CD14-positive monocyte (primary cell): ENCODE measurements at regions not wholly inside any gene's neighbourhood (a gene's known extent, or its start where the extent isn't known, plus 50 kb on each side); places are given as distances from the start of the nearest gene placed in this dataset.

Experiments
- DNase-seq, 3 donors: peaks; one replicate each; pipeline ENCODE4 v3.0.0-alpha.2; 2011 to 2022
- H2AFZ ChIP-seq: 2 replicates; pipeline ENCODE4 v1.6.0; 2012; ENCODE audit warnings: mild to moderate bottlenecking, low read depth, low read length, inconsistent platforms; ENCODE audit not compliant: insufficient read depth, poor library complexity, severe bottlenecking
- H3K27ac ChIP-seq, 2 donors: 1 replicate in 1 of 2; 2 replicates in 1 of 2; pipeline ENCODE4 v1.5.1; 2012 to 2013; ENCODE audit warnings: low read length in 2 of 2, control low read depth in 1 of 2, inconsistent platforms in 1 of 2, low read depth in 1 of 2, mild to moderate bottlenecking in 1 of 2
- H3K27me3 ChIP-seq, 2 donors: one replicate each; pipeline versions ENCODE4 v1.6.0 to v1.6.1; 2011 to 2013; ENCODE audit warnings: low read length in 2 of 2; ENCODE audit not compliant: control insufficient read depth in 2 of 2, insufficient read depth in 2 of 2
- H3K36me3 ChIP-seq, 2 donors: replicated peaks in 1 of 2; 1 replicate in 1 of 2; 2 replicates in 1 of 2; pipeline versions ENCODE4 v1.5.1 to v1.6.1; 2012 to 2013; ENCODE audit warnings: low read length in 2 of 2, control low read depth in 1 of 2, inconsistent platforms in 1 of 2, mild to moderate bottlenecking in 1 of 2; ENCODE audit not compliant: insufficient read depth in 2 of 2, control insufficient read depth in 1 of 2
- H3K4me1 ChIP-seq, 2 donors: 1 replicate in 1 of 2; 2 replicates in 1 of 2; pipeline versions ENCODE4 v1.5.1 to v1.6.1; 2012 to 2013; ENCODE audit warnings: low read length in 2 of 2, control low read depth in 1 of 2, inconsistent platforms in 1 of 2, mild to moderate bottlenecking in 1 of 2, moderate library complexity in 1 of 2; ENCODE audit not compliant: insufficient read depth in 2 of 2, control insufficient read depth in 1 of 2
- H3K4me2 ChIP-seq: replicated peaks from 2 replicates; pipeline ENCODE3; 2012; ENCODE audit warnings: low read length, moderate library complexity, mild to moderate bottlenecking; ENCODE audit not compliant: poor library complexity, severe bottlenecking; ENCODE audit errors: extremely low read depth
- H3K4me3 ChIP-seq, 3 experiments: fragments of 200-600 bp in 1 of 3; sonication (generic) in 1 of 3; replicated peaks in 1 of 3; 1 replicate in 2 of 3; 2 replicates in 1 of 3; pipeline ENCODE4 v1.5.1; 2011 to 2013; ENCODE audit warnings: low read length in 3 of 3, mild to moderate bottlenecking in 3 of 3, control low read depth in 2 of 3, low read depth in 2 of 3, inconsistent platforms in 1 of 3, moderate library complexity in 1 of 3
- H3K79me2 ChIP-seq: 2 replicates; pipeline ENCODE4 v1.6.0; 2012; ENCODE audit warnings: mild to moderate bottlenecking, control low read depth, inconsistent platforms, low read length, moderate library complexity; ENCODE audit not compliant: insufficient read depth
- H3K9ac ChIP-seq: 2 replicates; pipeline ENCODE4 v1.6.0; 2017; ENCODE audit warnings: low read length, mild to moderate bottlenecking; ENCODE audit not compliant: insufficient read depth, poor library complexity, severe bottlenecking
- H3K9me3 ChIP-seq, 2 donors: replicated peaks in 1 of 2; 1 replicate in 1 of 2; 2 replicates in 1 of 2; pipeline versions ENCODE4 v1.5.1 to v1.6.1; 2012 to 2013; ENCODE audit warnings: low read length in 2 of 2, control low read depth in 1 of 2; ENCODE audit not compliant: control insufficient read depth in 1 of 2, insufficient read depth in 1 of 2
- H4K20me1 ChIP-seq: 2 replicates; pipeline ENCODE4 v1.6.0; 2012; ENCODE audit warnings: mild to moderate bottlenecking, low read length, control low read depth, moderate library complexity; ENCODE audit not compliant: insufficient read depth
- H3K27ac Mint-ChIP-seq, 7 donors: one replicate each; pipeline ENCODE4 v1.8.0; 2020; ENCODE audit warnings: mild to moderate bottlenecking in 7 of 7, mixed read lengths in 7 of 7, moderate library complexity in 6 of 7, inconsistent platforms in 2 of 7
- H3K27me3 Mint-ChIP-seq, 3 donors: one replicate each; pipeline ENCODE4 v1.8.0; 2021 to 2022; ENCODE audit warnings: low read depth in 3 of 3, mild to moderate bottlenecking in 3 of 3, mixed read lengths in 3 of 3, moderate library complexity in 3 of 3, inconsistent platforms in 1 of 3
- H3K36me3 Mint-ChIP-seq, 2 donors: one replicate each; pipeline ENCODE4 v1.8.0; 2020; ENCODE audit warnings: mixed read lengths in 2 of 2, inconsistent platforms in 1 of 2, mild to moderate bottlenecking in 1 of 2
- H3K4me1 Mint-ChIP-seq: one replicate; pipeline ENCODE4 v1.8.0; 2020; ENCODE audit warnings: mild to moderate bottlenecking, mixed read lengths
- H3K4me3 Mint-ChIP-seq, 2 donors: one replicate each; pipeline ENCODE4 v1.8.0; 2020; ENCODE audit warnings: mild to moderate bottlenecking in 2 of 2, mixed read lengths in 2 of 2, moderate library complexity in 1 of 2
- H3K9me3 Mint-ChIP-seq, 7 donors: one replicate each; pipeline ENCODE4 v1.8.0; 2020 to 2022; ENCODE audit warnings: mixed read lengths in 7 of 7, mild to moderate bottlenecking in 6 of 7, moderate library complexity in 6 of 7, inconsistent platforms in 2 of 7
- WGBS: methylation state at CpG from one replicate; pipeline ENCODE4 v1.1.5; 2013; ENCODE audit warnings: missing lambda C conversion rate; ENCODE audit not compliant: insufficient coverage; 5-methylcytosine and 5-hydroxymethylcytosine counted together
- intact Hi-C, 2 donors: fragments of 100-400 bp; cut with micrococcal nuclease; formaldehyde crosslinking; loops; one replicate each; pipeline versions ENCODE4 v1.15.0 to v1.15.1; 2023
- TF ChIP-seq, protein P1 (sequence below): fragments of 200-600 bp; IDR thresholded peaks from one replicate; pipeline ENCODE4 v1.8.0; 2022; ENCODE audit warnings: antibody characterized with exemption, mild to moderate bottlenecking

DNA sequence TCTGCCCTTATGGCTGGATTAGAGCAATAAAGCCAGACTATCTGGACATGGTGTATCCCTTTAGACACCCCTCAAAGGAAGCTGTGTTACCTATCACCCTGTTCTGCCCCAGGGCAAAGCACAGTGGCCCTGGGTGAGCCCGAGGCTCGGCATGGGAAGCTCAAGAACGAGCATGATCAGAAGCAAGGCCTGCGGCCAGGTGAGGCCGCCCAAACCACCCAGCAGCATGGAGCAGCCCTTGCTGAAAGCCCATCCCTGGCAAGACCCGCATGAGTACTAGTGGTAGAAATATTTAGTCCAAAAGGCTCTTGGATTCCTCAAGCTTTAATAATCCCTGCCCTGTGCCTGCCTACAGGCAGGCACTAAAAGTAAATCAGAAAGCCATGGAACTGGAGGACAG is 261.1 kb downstream of the MEX3B start:
- no peak for DNase-seq
- H3K27ac Mint-ChIP-seq, result no peak overlapping the region
- TF ChIP-seq, protein P1, sequence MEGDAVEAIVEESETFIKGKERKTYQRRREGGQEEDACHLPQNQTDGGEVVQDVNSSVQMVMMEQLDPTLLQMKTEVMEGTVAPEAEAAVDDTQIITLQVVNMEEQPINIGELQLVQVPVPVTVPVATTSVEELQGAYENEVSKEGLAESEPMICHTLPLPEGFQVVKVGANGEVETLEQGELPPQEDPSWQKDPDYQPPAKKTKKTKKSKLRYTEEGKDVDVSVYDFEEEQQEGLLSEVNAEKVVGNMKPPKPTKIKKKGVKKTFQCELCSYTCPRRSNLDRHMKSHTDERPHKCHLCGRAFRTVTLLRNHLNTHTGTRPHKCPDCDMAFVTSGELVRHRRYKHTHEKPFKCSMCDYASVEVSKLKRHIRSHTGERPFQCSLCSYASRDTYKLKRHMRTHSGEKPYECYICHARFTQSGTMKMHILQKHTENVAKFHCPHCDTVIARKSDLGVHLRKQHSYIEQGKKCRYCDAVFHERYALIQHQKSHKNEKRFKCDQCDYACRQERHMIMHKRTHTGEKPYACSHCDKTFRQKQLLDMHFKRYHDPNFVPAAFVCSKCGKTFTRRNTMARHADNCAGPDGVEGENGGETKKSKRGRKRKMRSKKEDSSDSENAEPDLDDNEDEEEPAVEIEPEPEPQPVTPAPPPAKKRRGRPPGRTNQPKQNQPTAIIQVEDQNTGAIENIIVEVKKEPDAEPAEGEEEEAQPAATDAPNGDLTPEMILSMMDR, result no peak
- no peaks in the 10 kb centered on the region for H3K36me3 Mint-ChIP-seq
- intact Hi-C loops, result loop anchor here in 1 of 2 donors (5.0 kb wide), 1 partner anchor 42 kb away; no protein-coding TSS in a partner anchor
- H3K36me3 ChIP-seq, result no peaks in the 10 kb centered on the region
- H3K4me2 ChIP-seq, result no peak overlapping the region
- no peaks in the 10 kb centered on the region for H4K20me1 ChIP-seq
- no peak overlapping the region for H3K9ac ChIP-seq
- no peaks in the 10 kb centered on the region for H3K9me3 ChIP-seq
- H3K79me2 ChIP-seq, result no peaks in the 10 kb centered on the region
- 97% methylated on average over 5 of the region's 6 CpGs for WGBS
- peaks cover 5% of the 10 kb centered on the region for H3K4me1 Mint-ChIP-seq
- peaks cover 1 to 3% (median 3%) of the 10 kb centered on the region in 3 donors for H3K27me3 Mint-ChIP-seq
- no peak overlapping the region for H2AFZ ChIP-seq
- no peaks in the 10 kb centered on the region for H3K27me3 ChIP-seq
- no peaks in the 10 kb centered on the region for H3K4me1 ChIP-seq
- no peak overlapping the region for H3K27ac ChIP-seq
- H3K9me3 Mint-ChIP-seq, result peaks cover 0 to 7% (median 2%) of the 10 kb centered on the region in 7 donors
- H3K4me3 Mint-ChIP-seq, result no peak overlapping the region
- no peak overlapping the region for H3K4me3 ChIP-seq

DNA sequence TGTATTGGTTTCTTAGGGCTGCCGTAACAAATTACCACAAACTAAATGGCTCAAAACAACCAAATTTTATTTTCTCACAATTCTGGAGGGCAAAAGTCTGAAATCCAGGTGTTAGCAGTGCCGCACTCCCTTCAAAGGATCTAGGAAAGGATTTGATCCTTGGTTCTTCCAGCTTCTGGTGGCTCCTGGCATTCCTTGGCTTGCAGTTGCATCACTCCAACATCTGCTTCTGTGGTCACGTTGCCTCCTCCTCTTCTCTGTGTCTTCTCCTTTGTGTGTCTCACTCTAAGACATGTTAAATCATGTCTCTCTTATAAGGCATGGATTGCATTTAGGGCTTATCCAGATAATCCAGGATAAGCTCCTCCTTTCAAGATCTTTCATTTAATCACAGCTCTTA is 262.2 kb downstream of the MEX3B start:
- TF ChIP-seq, protein P1, result no peak
- no peak overlapping the region for H3K9ac ChIP-seq
- intact Hi-C loops, result loop anchor here in 1 of 2 donors (5.0 kb wide), 1 partner anchor 41 kb away; no protein-coding TSS in a partner anchor
- H3K4me3 Mint-ChIP-seq, result no peak overlapping the region
- H3K27me3 Mint-ChIP-seq, result peaks cover 0 to 3% (median 1%) of the 10 kb centered on the region in 3 donors
- no peak overlapping the region for H3K4me2 ChIP-seq
- H4K20me1 ChIP-seq, result no peaks in the 10 kb centered on the region
- no peaks in the 10 kb centered on the region for H3K79me2 ChIP-seq
- no peak overlapping the region for H2AFZ ChIP-seq
- peaks cover 0 to 7% (median 2%) of the 10 kb centered on the region in 7 donors for H3K9me3 Mint-ChIP-seq
- no peak overlapping the region for H3K27ac ChIP-seq
- H3K4me1 ChIP-seq, result no peaks in the 10 kb centered on the region
- no peak overlapping the region for H3K27ac Mint-ChIP-seq
- H3K4me3 ChIP-seq, result no peak overlapping the region
- H3K27me3 ChIP-seq, result no peaks in the 10 kb centered on the region
- H3K9me3 ChIP-seq, result no peaks in the 10 kb centered on the region
- H3K36me3 ChIP-seq, result no peaks in the 10 kb centered on the region
- WGBS, result 57% methylated on average over 1 of the region's 3 CpGs
- no peak for DNase-seq
- H3K4me1 Mint-ChIP-seq, result peaks cover 5% of the 10 kb centered on the region
- no peaks in the 10 kb centered on the region for H3K36me3 Mint-ChIP-seq
